Astrocyte (in vitro differentiated cells and primary cell): ENCODE measurements at regions not wholly inside any gene's neighbourhood (a gene's known extent, or its start where the extent isn't known, plus 50 kb on each side); places are given as distances from the start of the nearest gene placed in this dataset.

ENCODE experiments used
- DNase-seq: peaks from one replicate; pipeline ENCODE4 v3.0.0-alpha.2; 2010; ENCODE audit warnings: low read depth
- FAIRE-seq: peaks from 2 replicates; lab custom pipeline; 2011; peaks lifted over from hg19 to GRCh38; lab: Jason Lieb, UNC
- H2AFZ ChIP-seq: 2 replicates; pipeline ENCODE4 v1.6.0; 2012; ENCODE audit warnings: low read depth, low read length, inconsistent platforms
- H3K27ac ChIP-seq: 2 replicates; pipeline ENCODE4 v1.5.1; 2011; ENCODE audit warnings: low read depth, low read length, inconsistent platforms
- H3K27me3 ChIP-seq: 2 replicates; pipeline ENCODE4 v1.6.0; 2011; ENCODE audit warnings: low read length, inconsistent platforms; ENCODE audit not compliant: insufficient read depth
- H3K36me3 ChIP-seq: 2 replicates; pipeline ENCODE4 v1.5.1; 2011; ENCODE audit warnings: low read length, inconsistent platforms; ENCODE audit not compliant: insufficient read depth
- H3K4me1 ChIP-seq: 2 replicates; pipeline ENCODE4 v1.5.1; 2011; ENCODE audit warnings: low read length, inconsistent platforms; ENCODE audit not compliant: insufficient read depth
- H3K4me2 ChIP-seq: 2 replicates; pipeline ENCODE4 v1.6.0; 2012; ENCODE audit warnings: low read length, inconsistent platforms
- H3K4me3 ChIP-seq: 2 replicates; pipeline ENCODE4 v1.5.1; 2011; ENCODE audit warnings: low read depth, mild to moderate bottlenecking, low read length, inconsistent platforms; ENCODE audit not compliant: insufficient read depth
- H3K79me2 ChIP-seq: 2 replicates; pipeline ENCODE4 v1.6.0; 2012; ENCODE audit warnings: mild to moderate bottlenecking, low read length, inconsistent platforms; ENCODE audit not compliant: insufficient read depth
- H3K9ac ChIP-seq: 2 replicates; pipeline ENCODE4 v1.6.0; 2012; ENCODE audit warnings: mild to moderate bottlenecking, low read length, inconsistent platforms
- H3K9me3 ChIP-seq: 2 replicates; pipeline ENCODE4 v1.5.1; 2012; ENCODE audit warnings: low read depth, mild to moderate bottlenecking, low read length, inconsistent platforms; ENCODE audit not compliant: insufficient read depth
- H4K20me1 ChIP-seq: 2 replicates; pipeline ENCODE4 v1.6.0; 2012; ENCODE audit warnings: low read length, inconsistent platforms; ENCODE audit not compliant: insufficient read depth
- H3K27ac Mint-ChIP-seq: one replicate; pipeline ENCODE4 v1.8.0; 2021; ENCODE audit warnings: mild to moderate bottlenecking, mixed read lengths; ENCODE audit not compliant: unreplicated experiment
- H3K27me3 Mint-ChIP-seq: one replicate; pipeline ENCODE4 v1.8.0; 2021; ENCODE audit warnings: low read depth, mixed read lengths; ENCODE audit not compliant: unreplicated experiment
- H3K36me3 Mint-ChIP-seq: one replicate; pipeline ENCODE4 v1.8.0; 2021; ENCODE audit warnings: low read depth, mixed read lengths; ENCODE audit not compliant: unreplicated experiment
- H3K4me1 Mint-ChIP-seq: one replicate; pipeline ENCODE4 v1.8.0; 2021; ENCODE audit warnings: low read depth, mixed read lengths; ENCODE audit not compliant: unreplicated experiment
- H3K4me3 Mint-ChIP-seq: one replicate; pipeline ENCODE4 v1.8.0; 2021; ENCODE audit warnings: mild to moderate bottlenecking, moderate library complexity, mixed read lengths; ENCODE audit not compliant: unreplicated experiment
- H3K9me3 Mint-ChIP-seq: one replicate; pipeline ENCODE4 v1.8.0; 2021; ENCODE audit warnings: mild to moderate bottlenecking, mixed read lengths; ENCODE audit not compliant: unreplicated experiment
- EZH2 ChIP-seq: IDR thresholded peaks from 2 replicates; pipeline ENCODE4 v1.6.1; 2012; ENCODE audit warnings: mild to moderate bottlenecking, low read length, inconsistent platforms; ENCODE audit not compliant: insufficient read depth
- TF ChIP-seq, protein P1 (sequence below): IDR thresholded peaks from 2 replicates; pipeline ENCODE4 v1.5.1; 2011; ENCODE audit warnings: low read depth, mild to moderate bottlenecking, inconsistent platforms, low read length, moderate library complexity; ENCODE audit not compliant: insufficient read depth

GRCh38 chr16:50428116-50428515 lies 59.3 kb upstream of the BRD7 start:
- peaks cover 11% of the 10 kb centered on the region for H3K4me1 Mint-ChIP-seq

DNA sequence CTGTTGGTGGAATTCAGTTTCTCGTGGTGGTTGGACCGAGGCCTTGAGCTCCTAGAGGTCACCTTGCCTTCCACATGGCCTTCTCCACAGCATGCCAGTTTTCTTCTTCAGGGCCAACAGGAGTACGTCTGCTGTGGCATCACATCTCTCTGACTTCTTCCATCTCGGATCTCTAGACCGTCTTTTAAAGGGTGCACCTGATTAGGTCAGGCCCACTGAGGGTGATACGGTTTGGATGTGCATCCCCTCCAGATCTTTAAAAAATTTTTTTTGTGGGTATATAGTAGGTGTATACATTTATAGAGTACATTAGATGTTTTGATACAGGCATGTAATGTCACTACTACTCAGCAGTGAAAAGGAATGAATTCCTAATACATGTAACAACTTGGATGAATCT lies 58.3 kb upstream of the BRD7 start:
- H3K4me1 ChIP-seq: no peaks in the 10 kb centered on the region

More at GRCh38 chr16:50428116-50428515, 59.3 kb upstream of the BRD7 start:
- H3K4me2 ChIP-seq: no peak overlapping the region
- H3K27ac Mint-ChIP-seq: peak overlapping the region; percentile 14
- H2AFZ ChIP-seq: no peak overlapping the region
- peaks cover 12% of the 10 kb centered on the region for H3K9me3 Mint-ChIP-seq
- no peaks in the 10 kb centered on the region for H3K36me3 Mint-ChIP-seq
- H3K79me2 ChIP-seq: no peaks in the 10 kb centered on the region
- FAIRE-seq (no peak), DNase-seq (no peak)
- H3K27me3 ChIP-seq: peaks cover 13% of the 10 kb centered on the region
- H3K4me3 Mint-ChIP-seq: peak overlapping the region; percentile 70
- H3K4me1 ChIP-seq: no peaks in the 10 kb centered on the region
- H3K36me3 ChIP-seq: no peaks in the 10 kb centered on the region
- H4K20me1 ChIP-seq: no peaks in the 10 kb centered on the region
- no peaks in the 10 kb centered on the region for H3K9me3 ChIP-seq
- H3K27ac ChIP-seq: no peak overlapping the region
- no peak overlapping the region for H3K4me3 ChIP-seq
- TF ChIP-seq EZH2: no peak
- TF ChIP-seq, protein P1, sequence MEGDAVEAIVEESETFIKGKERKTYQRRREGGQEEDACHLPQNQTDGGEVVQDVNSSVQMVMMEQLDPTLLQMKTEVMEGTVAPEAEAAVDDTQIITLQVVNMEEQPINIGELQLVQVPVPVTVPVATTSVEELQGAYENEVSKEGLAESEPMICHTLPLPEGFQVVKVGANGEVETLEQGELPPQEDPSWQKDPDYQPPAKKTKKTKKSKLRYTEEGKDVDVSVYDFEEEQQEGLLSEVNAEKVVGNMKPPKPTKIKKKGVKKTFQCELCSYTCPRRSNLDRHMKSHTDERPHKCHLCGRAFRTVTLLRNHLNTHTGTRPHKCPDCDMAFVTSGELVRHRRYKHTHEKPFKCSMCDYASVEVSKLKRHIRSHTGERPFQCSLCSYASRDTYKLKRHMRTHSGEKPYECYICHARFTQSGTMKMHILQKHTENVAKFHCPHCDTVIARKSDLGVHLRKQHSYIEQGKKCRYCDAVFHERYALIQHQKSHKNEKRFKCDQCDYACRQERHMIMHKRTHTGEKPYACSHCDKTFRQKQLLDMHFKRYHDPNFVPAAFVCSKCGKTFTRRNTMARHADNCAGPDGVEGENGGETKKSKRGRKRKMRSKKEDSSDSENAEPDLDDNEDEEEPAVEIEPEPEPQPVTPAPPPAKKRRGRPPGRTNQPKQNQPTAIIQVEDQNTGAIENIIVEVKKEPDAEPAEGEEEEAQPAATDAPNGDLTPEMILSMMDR: no peak
- H3K27me3 Mint-ChIP-seq: peaks cover 15% of the 10 kb centered on the region
- H3K9ac ChIP-seq: no peak overlapping the region

DNA sequence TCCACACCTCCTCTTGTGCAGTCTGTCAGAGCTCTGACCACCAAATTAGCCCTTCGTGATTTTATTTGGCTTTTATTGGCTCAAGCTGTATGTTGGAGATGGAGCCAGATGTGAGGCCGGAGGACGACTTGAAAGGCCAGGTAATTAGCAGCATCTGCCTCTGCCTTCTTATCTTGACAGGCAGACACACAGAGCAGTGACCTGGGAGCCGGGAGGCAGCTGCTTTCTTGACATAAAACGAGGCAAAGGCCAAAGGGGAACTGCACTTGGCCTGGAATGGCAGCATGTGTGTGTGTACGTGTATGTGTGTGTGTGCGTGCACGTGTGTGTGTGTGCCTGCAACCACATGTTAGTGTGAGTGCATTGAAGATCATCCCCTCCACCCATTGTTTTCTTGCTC lies 56.9 kb upstream of the BRD7 start:
- no peak overlapping the region for H3K27ac ChIP-seq
- Mint-ChIP-seq H3K4me1 (peaks cover 11% of the 10 kb centered on the region), H3K27ac (no peak overlapping the region)

More for the DNA sequence above, 58.3 kb upstream of the BRD7 start:
- Histone ChIP-seq H3K79me2 (no peaks in the 10 kb centered on the region), H3K36me3 (no peaks in the 10 kb centered on the region), H3K27me3 (peaks cover 9% of the 10 kb centered on the region), H3K4me3 (no peak overlapping the region), H3K9me3 (no peaks in the 10 kb centered on the region), H4K20me1 (no peaks in the 10 kb centered on the region), H3K27ac (no peak overlapping the region), H2AFZ (no peak overlapping the region), H3K4me2 (no peak overlapping the region), H3K9ac (no peak overlapping the region)
- TF ChIP-seq, protein P1: no peak
- TF ChIP-seq EZH2: no peak
- H3K27ac Mint-ChIP-seq: peak overlapping the region; percentile 48
- DNase-seq (no peak), FAIRE-seq (no peak)
- peaks cover 11% of the 10 kb centered on the region for H3K4me1 Mint-ChIP-seq
- peaks cover 10% of the 10 kb centered on the region for H3K27me3 Mint-ChIP-seq
- H3K9me3 Mint-ChIP-seq: peaks cover 12% of the 10 kb centered on the region
- peak overlapping the region; percentile 40 for H3K4me3 Mint-ChIP-seq
- no peaks in the 10 kb centered on the region for H3K36me3 Mint-ChIP-seq

More for the DNA sequence above, 56.9 kb upstream of the BRD7 start:
- Histone ChIP-seq H3K4me3 (no peak overlapping the region), H3K9ac (no peak overlapping the region), H3K27me3 (peaks cover 9% of the 10 kb centered on the region), H3K4me2 (no peak overlapping the region), H3K4me1 (no peaks in the 10 kb centered on the region), H2AFZ (no peak overlapping the region), H3K79me2 (no peaks in the 10 kb centered on the region), H3K36me3 (no peaks in the 10 kb centered on the region), H3K9me3 (no peaks in the 10 kb centered on the region), H4K20me1 (no peaks in the 10 kb centered on the region)
- peaks cover 7% of the 10 kb centered on the region for H3K27me3 Mint-ChIP-seq
- FAIRE-seq (no peak), DNase-seq (no peak)
- peaks cover 17% of the 10 kb centered on the region for H3K9me3 Mint-ChIP-seq
- TF ChIP-seq, protein P1: no peak
- TF ChIP-seq EZH2: no peak
- no peaks in the 10 kb centered on the region for H3K36me3 Mint-ChIP-seq
- H3K4me3 Mint-ChIP-seq: no peak overlapping the region
